CD14-positive monocyte (primary cell): ENCODE measurements at regions not wholly inside any gene's neighbourhood (a gene's known extent, or its start where the extent isn't known, plus 50 kb on each side); places are given as distances from the start of the nearest gene placed in this dataset.

Experiments used
- DNase-seq, 3 donors: peaks; one replicate each; pipeline ENCODE4 v3.0.0-alpha.2; 2011 to 2022
- H2AFZ ChIP-seq: 2 replicates; pipeline ENCODE4 v1.6.0; 2012; ENCODE audit warnings: mild to moderate bottlenecking, low read depth, low read length, inconsistent platforms; ENCODE audit not compliant: insufficient read depth, poor library complexity, severe bottlenecking
- H3K27ac ChIP-seq, 2 donors: 1 replicate in 1 of 2; 2 replicates in 1 of 2; pipeline ENCODE4 v1.5.1; 2012 to 2013; ENCODE audit warnings: low read length in 2 of 2, control low read depth in 1 of 2, inconsistent platforms in 1 of 2, low read depth in 1 of 2, mild to moderate bottlenecking in 1 of 2
- H3K27me3 ChIP-seq, 2 donors: one replicate each; pipeline versions ENCODE4 v1.6.0 to v1.6.1; 2011 to 2013; ENCODE audit warnings: low read length in 2 of 2; ENCODE audit not compliant: control insufficient read depth in 2 of 2, insufficient read depth in 2 of 2
- H3K36me3 ChIP-seq, 2 donors: replicated peaks in 1 of 2; 1 replicate in 1 of 2; 2 replicates in 1 of 2; pipeline versions ENCODE4 v1.5.1 to v1.6.1; 2012 to 2013; ENCODE audit warnings: low read length in 2 of 2, control low read depth in 1 of 2, inconsistent platforms in 1 of 2, mild to moderate bottlenecking in 1 of 2; ENCODE audit not compliant: insufficient read depth in 2 of 2, control insufficient read depth in 1 of 2
- H3K4me1 ChIP-seq, 2 donors: 1 replicate in 1 of 2; 2 replicates in 1 of 2; pipeline versions ENCODE4 v1.5.1 to v1.6.1; 2012 to 2013; ENCODE audit warnings: low read length in 2 of 2, control low read depth in 1 of 2, inconsistent platforms in 1 of 2, mild to moderate bottlenecking in 1 of 2, moderate library complexity in 1 of 2; ENCODE audit not compliant: insufficient read depth in 2 of 2, control insufficient read depth in 1 of 2
- H3K4me2 ChIP-seq: replicated peaks from 2 replicates; pipeline ENCODE3; 2012; ENCODE audit warnings: low read length, moderate library complexity, mild to moderate bottlenecking; ENCODE audit not compliant: poor library complexity, severe bottlenecking; ENCODE audit errors: extremely low read depth
- H3K4me3 ChIP-seq, 3 experiments: fragments of 200-600 bp in 1 of 3; sonication (generic) in 1 of 3; replicated peaks in 1 of 3; 1 replicate in 2 of 3; 2 replicates in 1 of 3; pipeline ENCODE4 v1.5.1; 2011 to 2013; ENCODE audit warnings: low read length in 3 of 3, mild to moderate bottlenecking in 3 of 3, control low read depth in 2 of 3, low read depth in 2 of 3, inconsistent platforms in 1 of 3, moderate library complexity in 1 of 3
- H3K79me2 ChIP-seq: 2 replicates; pipeline ENCODE4 v1.6.0; 2012; ENCODE audit warnings: mild to moderate bottlenecking, control low read depth, inconsistent platforms, low read length, moderate library complexity; ENCODE audit not compliant: insufficient read depth
- H3K9ac ChIP-seq: 2 replicates; pipeline ENCODE4 v1.6.0; 2017; ENCODE audit warnings: low read length, mild to moderate bottlenecking; ENCODE audit not compliant: insufficient read depth, poor library complexity, severe bottlenecking
- H3K9me3 ChIP-seq, 2 donors: replicated peaks in 1 of 2; 1 replicate in 1 of 2; 2 replicates in 1 of 2; pipeline versions ENCODE4 v1.5.1 to v1.6.1; 2012 to 2013; ENCODE audit warnings: low read length in 2 of 2, control low read depth in 1 of 2; ENCODE audit not compliant: control insufficient read depth in 1 of 2, insufficient read depth in 1 of 2
- H4K20me1 ChIP-seq: 2 replicates; pipeline ENCODE4 v1.6.0; 2012; ENCODE audit warnings: mild to moderate bottlenecking, low read length, control low read depth, moderate library complexity; ENCODE audit not compliant: insufficient read depth
- H3K27ac Mint-ChIP-seq, 7 donors: one replicate each; pipeline ENCODE4 v1.8.0; 2020; ENCODE audit warnings: mild to moderate bottlenecking in 7 of 7, mixed read lengths in 7 of 7, moderate library complexity in 6 of 7, inconsistent platforms in 2 of 7
- H3K27me3 Mint-ChIP-seq, 3 donors: one replicate each; pipeline ENCODE4 v1.8.0; 2021 to 2022; ENCODE audit warnings: low read depth in 3 of 3, mild to moderate bottlenecking in 3 of 3, mixed read lengths in 3 of 3, moderate library complexity in 3 of 3, inconsistent platforms in 1 of 3
- H3K36me3 Mint-ChIP-seq, 2 donors: one replicate each; pipeline ENCODE4 v1.8.0; 2020; ENCODE audit warnings: mixed read lengths in 2 of 2, inconsistent platforms in 1 of 2, mild to moderate bottlenecking in 1 of 2
- H3K4me1 Mint-ChIP-seq: one replicate; pipeline ENCODE4 v1.8.0; 2020; ENCODE audit warnings: mild to moderate bottlenecking, mixed read lengths
- H3K4me3 Mint-ChIP-seq, 2 donors: one replicate each; pipeline ENCODE4 v1.8.0; 2020; ENCODE audit warnings: mild to moderate bottlenecking in 2 of 2, mixed read lengths in 2 of 2, moderate library complexity in 1 of 2
- H3K9me3 Mint-ChIP-seq, 7 donors: one replicate each; pipeline ENCODE4 v1.8.0; 2020 to 2022; ENCODE audit warnings: mixed read lengths in 7 of 7, mild to moderate bottlenecking in 6 of 7, moderate library complexity in 6 of 7, inconsistent platforms in 2 of 7
- CTCF ChIP-seq: fragments of 200-600 bp; IDR thresholded peaks from one replicate; pipeline ENCODE4 v1.8.0; 2022; ENCODE audit warnings: antibody characterized with exemption, mild to moderate bottlenecking
- WGBS: methylation state at CpG from one replicate; pipeline ENCODE4 v1.1.5; 2013; ENCODE audit warnings: missing lambda C conversion rate; ENCODE audit not compliant: insufficient coverage; 5-methylcytosine and 5-hydroxymethylcytosine counted together
- intact Hi-C, 2 donors: fragments of 100-400 bp; cut with micrococcal nuclease; formaldehyde crosslinking; loops; one replicate each; pipeline versions ENCODE4 v1.15.0 to v1.15.1; 2023

- H3K4me1 ChIP-seq, result no peaks in the 10 kb centered on the region
- H3K9ac ChIP-seq, result no peak overlapping the region
- no peak overlapping the region for H3K4me3 ChIP-seq
- Mint-ChIP-seq H3K27me3 (peaks cover 3 to 12% (median 4%) of the 10 kb centered on the region in 3 donors), H3K4me1 (peaks cover 6% of the 10 kb centered on the region), H3K36me3 (no peaks in the 10 kb centered on the region), H3K4me3 (no peak overlapping the region), H3K9me3 (peaks cover 0 to 8% (median 1%) of the 10 kb centered on the region in 7 donors), H3K27ac (no peak overlapping the region)
- no peaks in the 10 kb centered on the region for H3K27me3 ChIP-seq
- intact Hi-C loops, result no loop called here
- TF ChIP-seq CTCF, result no peak
- WGBS, result 80% methylated on average over 2 of the region's 7 CpGs
- DNase-seq, result no peak
- H2AFZ ChIP-seq, result no peak overlapping the region
- H3K79me2 ChIP-seq, result no peaks in the 10 kb centered on the region
- no peaks in the 10 kb centered on the region for H4K20me1 ChIP-seq
- H3K9me3 ChIP-seq, result no peaks in the 10 kb centered on the region
- H3K27ac ChIP-seq, result no peak overlapping the region
- no peak overlapping the region for H3K4me2 ChIP-seq
- H3K36me3 ChIP-seq, result no peaks in the 10 kb centered on the region
Observed at GRCh38 chr3:14289590-14290461, 111.2 kb downstream of the LSM3 start.

DNA sequence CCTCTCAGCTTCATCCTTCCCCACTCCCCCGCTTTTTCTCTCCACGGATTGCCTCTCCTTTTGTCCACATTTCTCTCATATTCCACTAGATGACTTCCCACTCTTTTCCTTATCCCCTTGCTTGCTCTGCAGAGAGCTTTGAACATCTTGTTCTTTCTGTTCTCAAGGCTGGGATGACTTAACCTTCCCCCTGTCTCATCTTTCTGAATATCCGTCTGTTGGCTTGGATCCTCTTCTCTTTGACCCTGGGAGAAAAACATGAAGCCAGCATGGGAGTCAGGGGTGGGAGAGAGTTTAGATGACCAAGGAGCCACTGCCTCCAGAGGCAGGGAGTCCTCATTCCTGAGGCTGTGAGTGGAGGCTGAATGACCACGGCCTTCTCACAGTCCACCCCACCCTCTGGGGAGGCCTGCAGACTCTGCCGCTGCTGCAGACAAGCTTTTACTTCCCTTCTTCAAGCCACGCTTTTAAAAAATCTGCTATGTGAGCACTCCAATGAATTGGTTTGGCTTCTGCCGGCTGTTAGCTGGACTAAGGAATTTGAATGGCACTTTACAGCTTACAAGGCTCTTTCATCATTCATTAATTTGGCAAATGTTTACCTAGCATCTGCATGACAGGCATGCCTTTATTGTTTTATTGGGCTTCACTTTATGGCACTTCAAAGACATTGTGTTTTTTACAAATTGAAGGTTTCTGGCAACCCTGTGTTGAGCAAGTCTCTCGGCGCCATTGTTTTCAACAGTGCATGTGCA lies 111.6 kb upstream of the SLC6A6 start:
- Histone ChIP-seq H3K9ac (no peak overlapping the region), H3K79me2 (no peaks in the 10 kb centered on the region), H3K4me3 (no peak overlapping the region), H3K4me2 (no peak overlapping the region), H3K27me3 (no peaks in the 10 kb centered on the region), H4K20me1 (no peaks in the 10 kb centered on the region), H3K9me3 (no peaks in the 10 kb centered on the region), H3K27ac (no peak overlapping the region), H2AFZ (no peak overlapping the region), H3K36me3 (no peaks in the 10 kb centered on the region), H3K4me1 (no peaks in the 10 kb centered on the region)
- 74% methylated on average over 4 of the region's 9 CpGs for WGBS
- no peak for TF ChIP-seq CTCF
- no peak overlapping the region for H3K27ac Mint-ChIP-seq
- H3K4me1 Mint-ChIP-seq, result peaks cover 3% of the 10 kb centered on the region
- H3K36me3 Mint-ChIP-seq, result no peaks in the 10 kb centered on the region
- peaks cover 3 to 11% (median 6%) of the 10 kb centered on the region in 3 donors for H3K27me3 Mint-ChIP-seq
- intact Hi-C loops, result no loop called here
- DNase-seq, result no peak
- H3K9me3 Mint-ChIP-seq, result peaks cover 0 to 8% (median 1%) of the 10 kb centered on the region in 7 donors
- no peak overlapping the region for H3K4me3 Mint-ChIP-seq
